ENCODE measurements at regions not wholly inside any gene's neighbourhood (a gene's known extent, or its start where the extent isn't known, plus 50 kb on each side); places are given as distances from the start of the nearest gene placed in this dataset.
"Not testable (repeated sequence)": the region's sequence is repeated elsewhere in the genome, so short reads cannot be mapped to it uniquely, and the experiment has no call there.

- TF ChIP-seq REST (IDR thresholded peaks at IDR 0.05; ENCODE audit: insufficient read depth in 1 of 2, low read depth in 2 of 2, low read length in 1 of 2) (no peak), POLR2AphosphoS5 (IDR thresholded peaks at IDR 0.05; ENCODE audit: low read depth, low read length) (no peak), TCF7L2 (IDR thresholded peaks at IDR 0.05; ENCODE audit: low read depth, low read length) (no peak), SIN3A (IDR thresholded peaks at IDR 0.05; ENCODE audit: borderline replicate concordance, insufficient read depth, low read depth, low read length) (no peak)
- TF ChIP-seq, protein P1, sequence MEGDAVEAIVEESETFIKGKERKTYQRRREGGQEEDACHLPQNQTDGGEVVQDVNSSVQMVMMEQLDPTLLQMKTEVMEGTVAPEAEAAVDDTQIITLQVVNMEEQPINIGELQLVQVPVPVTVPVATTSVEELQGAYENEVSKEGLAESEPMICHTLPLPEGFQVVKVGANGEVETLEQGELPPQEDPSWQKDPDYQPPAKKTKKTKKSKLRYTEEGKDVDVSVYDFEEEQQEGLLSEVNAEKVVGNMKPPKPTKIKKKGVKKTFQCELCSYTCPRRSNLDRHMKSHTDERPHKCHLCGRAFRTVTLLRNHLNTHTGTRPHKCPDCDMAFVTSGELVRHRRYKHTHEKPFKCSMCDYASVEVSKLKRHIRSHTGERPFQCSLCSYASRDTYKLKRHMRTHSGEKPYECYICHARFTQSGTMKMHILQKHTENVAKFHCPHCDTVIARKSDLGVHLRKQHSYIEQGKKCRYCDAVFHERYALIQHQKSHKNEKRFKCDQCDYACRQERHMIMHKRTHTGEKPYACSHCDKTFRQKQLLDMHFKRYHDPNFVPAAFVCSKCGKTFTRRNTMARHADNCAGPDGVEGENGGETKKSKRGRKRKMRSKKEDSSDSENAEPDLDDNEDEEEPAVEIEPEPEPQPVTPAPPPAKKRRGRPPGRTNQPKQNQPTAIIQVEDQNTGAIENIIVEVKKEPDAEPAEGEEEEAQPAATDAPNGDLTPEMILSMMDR (IDR thresholded peaks at IDR 0.05): no peak
- DNase-seq (ENCODE audit: low read depth, low spot score): no peak
- intact Hi-C loops (cut with micrococcal nuclease; ENCODE audit: unreplicated experiment) (no loop called here), in situ Hi-C loops (cut with HindIII; ENCODE audit: low pct_unique_long_range_greater_than_20kb, low sequenced_read_pairs) (no loop called here)
- H3K27ac ChIP-seq (ENCODE audit: low read length): no peak overlapping the region
- ATAC-seq: no peak
- no peaks in the 10 kb centered on the region for H3K36me3 ChIP-seq (ENCODE audit: control insufficient read depth, insufficient read depth, low read length)
- no peaks in the 10 kb centered on the region for H3K4me1 ChIP-seq (ENCODE audit: control insufficient read depth, insufficient read depth, low read length)
- BruUV-seq (replicated peaks): no TSS peak
- POLR2A ChIA-PET: no interaction called here
- no peaks in the 10 kb centered on the region for H3K27me3 ChIP-seq (ENCODE audit: control insufficient read depth, insufficient read depth, low read length)
- CTCF ChIA-PET: no interaction called here
- no peak overlapping the region for H3K4me3 ChIP-seq (ENCODE audit: low read depth in 2 of 2, low read length in 2 of 2)
- no peaks in the 10 kb centered on the region for H3K9me3 ChIP-seq (ENCODE audit: control insufficient read depth, insufficient read depth, low read depth, low read length)
These were observed 118.0 kb upstream of the MYCN start for GRCh38 chr2:15822151-15823044.

GRCh38 chr2:15823459-15824396 lies 116.6 kb upstream of the MYCN start:
- Histone ChIP-seq H3K4me3 (ENCODE audit: low read depth in 2 of 2, low read length in 2 of 2) (no peak overlapping the region), H3K27ac (ENCODE audit: low read length) (no peak overlapping the region), H3K27me3 (ENCODE audit: control insufficient read depth, insufficient read depth, low read length) (no peaks in the 10 kb centered on the region), H3K4me1 (ENCODE audit: control insufficient read depth, insufficient read depth, low read length) (no peaks in the 10 kb centered on the region), H3K36me3 (ENCODE audit: control insufficient read depth, insufficient read depth, low read length) (no peaks in the 10 kb centered on the region), H3K9me3 (ENCODE audit: control insufficient read depth, insufficient read depth, low read depth, low read length) (no peaks in the 10 kb centered on the region)
- in situ Hi-C loops (cut with HindIII; ENCODE audit: low pct_unique_long_range_greater_than_20kb, low sequenced_read_pairs): no loop called here
- BruUV-seq (replicated peaks): no TSS peak
- TF ChIP-seq POLR2AphosphoS5 (IDR thresholded peaks at IDR 0.05; ENCODE audit: low read depth, low read length): no peak
- no peak for TF ChIP-seq TCF7L2 (IDR thresholded peaks at IDR 0.05; ENCODE audit: low read depth, low read length)
- TF ChIP-seq, protein P1 (IDR thresholded peaks at IDR 0.05): no peak
- TF ChIP-seq REST (IDR thresholded peaks at IDR 0.05; ENCODE audit: insufficient read depth in 1 of 2, low read depth in 2 of 2, low read length in 1 of 2): no peak
- no peak for TF ChIP-seq SIN3A (IDR thresholded peaks at IDR 0.05; ENCODE audit: borderline replicate concordance, insufficient read depth, low read depth, low read length)
- DNase-seq (ENCODE audit: low read depth, low spot score) (no peak), ATAC-seq (no peak)
- intact Hi-C loops (cut with micrococcal nuclease; ENCODE audit: unreplicated experiment): no loop called here
- POLR2A ChIA-PET: no interaction called here
- CTCF ChIA-PET: no interaction called here

GRCh38 chr2:15824467-15824866 lies 115.9 kb upstream of the MYCN start:
- DNase-seq (ENCODE audit: low read depth, low spot score); H3K27me3 ChIP-seq (ENCODE audit: control insufficient read depth, insufficient read depth, low read length); ATAC-seq; H3K4me1 ChIP-seq (ENCODE audit: control insufficient read depth, insufficient read depth, low read length); H3K4me3 ChIP-seq (ENCODE audit: low read depth in 2 of 2, low read length in 2 of 2); H3K36me3 ChIP-seq (ENCODE audit: control insufficient read depth, insufficient read depth, low read length); BruUV-seq (replicated peaks); POLR2A ChIA-PET; in situ Hi-C loops (cut with HindIII; ENCODE audit: low pct_unique_long_range_greater_than_20kb, low sequenced_read_pairs); intact Hi-C loops (cut with micrococcal nuclease; ENCODE audit: unreplicated experiment); CTCF ChIA-PET; H3K9me3 ChIP-seq (ENCODE audit: control insufficient read depth, insufficient read depth, low read depth, low read length); H3K27ac ChIP-seq (ENCODE audit: low read length): not testable (repeated sequence)
